H1 (cell line): ENCODE measurements at regions not wholly inside any gene's neighbourhood (a gene's known extent, or its start where the extent isn't known, plus 50 kb on each side); places are given as distances from the start of the nearest gene placed in this dataset.

Source experiments
- EGR1 ChIP-seq: IDR thresholded peaks from 2 replicates; pipeline ENCODE4 v1.6.1; 2011; ENCODE audit warnings: low read depth, low read length, borderline replicate concordance
- EP300 ChIP-seq, 2 experiments: IDR thresholded peaks; 1 replicate in 1 of 2; 2 replicates in 1 of 2; pipeline ENCODE4 v1.6.1; 2011 to 2012; ENCODE audit warnings: low read depth in 2 of 2, low read length in 2 of 2, mild to moderate bottlenecking in 2 of 2, borderline replicate concordance in 1 of 2, inconsistent platforms in 1 of 2, moderate library complexity in 1 of 2
- EZH2 ChIP-seq: fragments of 200-600 bp; sonication (generic); IDR thresholded peaks from 2 replicates; pipeline ENCODE4 v1.7.1; 2012; ENCODE audit warnings: low read depth, mild to moderate bottlenecking, moderate library complexity, low read length, inconsistent platforms; ENCODE audit not compliant: severe bottlenecking
- MAX ChIP-seq: IDR thresholded peaks from 2 replicates; pipeline ENCODE4 v1.6.1; 2012; ENCODE audit warnings: inconsistent platforms
- POLR2A ChIP-seq, 2 experiments: IDR thresholded peaks; 1 replicate in 1 of 2; 2 replicates in 1 of 2; pipeline ENCODE4 v1.6.1; 2011; ENCODE audit warnings: low read depth in 2 of 2, low read length in 2 of 2, mild to moderate bottlenecking in 2 of 2; ENCODE audit errors: control extremely low read depth in 1 of 2
- POLR2AphosphoS5 ChIP-seq: IDR thresholded peaks from 2 replicates; pipeline ENCODE4 v1.6.1; 2011; ENCODE audit warnings: low read depth, low read length
- RAD21 ChIP-seq, 2 experiments: IDR thresholded peaks in 1 of 2; conservative IDR thresholded peaks in 1 of 2; 2 replicates each; pipeline ENCODE4 v1.6.1; 2011; ENCODE audit warnings: low read depth in 2 of 2, low read length in 2 of 2, improper control_type of control experiment in 1 of 2, inconsistent platforms in 1 of 2, mild to moderate bottlenecking in 1 of 2, moderate library complexity in 1 of 2
- YY1 ChIP-seq: IDR thresholded peaks from 2 replicates; pipeline ENCODE4 v1.6.1; 2011; ENCODE audit warnings: low read depth, mild to moderate bottlenecking, low read length
- ZNF274 ChIP-seq: IDR thresholded peaks from 2 replicates; pipeline ENCODE4 v1.7.0; 2012; ENCODE audit warnings: low read length, borderline replicate concordance; ENCODE audit errors: extremely low read depth
- TF ChIP-seq, protein P1 (sequence below), 3 experiments: IDR thresholded peaks; 1 replicate in 2 of 3; 2 replicates in 1 of 3; pipeline versions ENCODE4 v1.5.1 to v1.6.1; 2011; ENCODE audit warnings: low read length in 3 of 3, mild to moderate bottlenecking in 3 of 3, inconsistent platforms in 2 of 3, low read depth in 1 of 3, moderate library complexity in 1 of 3; ENCODE audit not compliant: insufficient read depth in 1 of 3; ENCODE audit errors: control extremely low read depth in 1 of 3

GRCh38 chr11:97764605-97765004 is 1256.1 kb upstream of the CNTN5 start:
- TF ChIP-seq, protein P1, sequence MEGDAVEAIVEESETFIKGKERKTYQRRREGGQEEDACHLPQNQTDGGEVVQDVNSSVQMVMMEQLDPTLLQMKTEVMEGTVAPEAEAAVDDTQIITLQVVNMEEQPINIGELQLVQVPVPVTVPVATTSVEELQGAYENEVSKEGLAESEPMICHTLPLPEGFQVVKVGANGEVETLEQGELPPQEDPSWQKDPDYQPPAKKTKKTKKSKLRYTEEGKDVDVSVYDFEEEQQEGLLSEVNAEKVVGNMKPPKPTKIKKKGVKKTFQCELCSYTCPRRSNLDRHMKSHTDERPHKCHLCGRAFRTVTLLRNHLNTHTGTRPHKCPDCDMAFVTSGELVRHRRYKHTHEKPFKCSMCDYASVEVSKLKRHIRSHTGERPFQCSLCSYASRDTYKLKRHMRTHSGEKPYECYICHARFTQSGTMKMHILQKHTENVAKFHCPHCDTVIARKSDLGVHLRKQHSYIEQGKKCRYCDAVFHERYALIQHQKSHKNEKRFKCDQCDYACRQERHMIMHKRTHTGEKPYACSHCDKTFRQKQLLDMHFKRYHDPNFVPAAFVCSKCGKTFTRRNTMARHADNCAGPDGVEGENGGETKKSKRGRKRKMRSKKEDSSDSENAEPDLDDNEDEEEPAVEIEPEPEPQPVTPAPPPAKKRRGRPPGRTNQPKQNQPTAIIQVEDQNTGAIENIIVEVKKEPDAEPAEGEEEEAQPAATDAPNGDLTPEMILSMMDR (IDR thresholded peaks at IDR 0.05; ENCODE audit: control extremely low read depth in 1 of 3, insufficient read depth in 1 of 3, low read depth in 1 of 3, low read length in 3 of 3) = no peak
- TF ChIP-seq EZH2 (no peak), EP300 (IDR thresholded peaks at IDR 0.05; ENCODE audit: borderline replicate concordance in 1 of 2, low read depth in 2 of 2, low read length in 2 of 2) (no peak), MAX (no peak), POLR2A (IDR thresholded peaks at IDR 0.05; ENCODE audit: control extremely low read depth in 1 of 2, low read depth in 2 of 2, low read length in 2 of 2) (no peak), YY1 (no peak), POLR2AphosphoS5 (no peak), EGR1 (no peak), ZNF274 (no peak), RAD21 (IDR thresholded peaks at IDR 0.05 in 1 of 2, conservative IDR thresholded peaks at IDR 0.05 in 1 of 2; ENCODE audit: low read depth in 2 of 2, low read length in 2 of 2) (no peak)
